ENCODE measurements at regions not wholly inside any gene's neighbourhood (a gene's known extent, or its start where the extent isn't known, plus 50 kb on each side); places are given as distances from the start of the nearest gene placed in this dataset.

DNA sequence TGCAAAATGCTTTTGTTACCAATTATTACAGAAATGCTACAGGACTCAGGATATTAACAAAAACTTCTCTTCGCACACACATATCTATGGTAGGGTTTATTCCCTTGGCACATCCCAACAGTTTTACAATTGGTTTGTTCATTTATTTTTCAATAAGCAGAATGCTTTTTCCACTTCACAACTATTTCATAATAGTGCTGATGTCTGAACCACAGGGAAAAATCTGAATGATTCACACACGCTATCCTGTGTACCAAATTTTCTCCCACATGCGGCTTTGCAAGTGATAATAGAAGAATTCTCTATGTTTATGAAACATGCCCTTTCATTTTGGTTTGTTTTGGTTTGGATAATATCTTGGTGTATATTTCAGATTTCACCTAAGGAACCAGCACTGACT, 725.7 kb upstream of the TENM3 start:
- intact Hi-C loops (cut with DNase I): no loop called here
- Histone ChIP-seq H3K9me3 (no peaks in the 10 kb centered on the region), H3K4me3 (no peak overlapping the region), H3K27me3 (no peaks in the 10 kb centered on the region), H3K36me3 (no peaks in the 10 kb centered on the region), H3K27ac (no peak overlapping the region), H3K4me1 (no peaks in the 10 kb centered on the region)
- no peak for ATAC-seq
- TF ChIP-seq, protein P1, sequence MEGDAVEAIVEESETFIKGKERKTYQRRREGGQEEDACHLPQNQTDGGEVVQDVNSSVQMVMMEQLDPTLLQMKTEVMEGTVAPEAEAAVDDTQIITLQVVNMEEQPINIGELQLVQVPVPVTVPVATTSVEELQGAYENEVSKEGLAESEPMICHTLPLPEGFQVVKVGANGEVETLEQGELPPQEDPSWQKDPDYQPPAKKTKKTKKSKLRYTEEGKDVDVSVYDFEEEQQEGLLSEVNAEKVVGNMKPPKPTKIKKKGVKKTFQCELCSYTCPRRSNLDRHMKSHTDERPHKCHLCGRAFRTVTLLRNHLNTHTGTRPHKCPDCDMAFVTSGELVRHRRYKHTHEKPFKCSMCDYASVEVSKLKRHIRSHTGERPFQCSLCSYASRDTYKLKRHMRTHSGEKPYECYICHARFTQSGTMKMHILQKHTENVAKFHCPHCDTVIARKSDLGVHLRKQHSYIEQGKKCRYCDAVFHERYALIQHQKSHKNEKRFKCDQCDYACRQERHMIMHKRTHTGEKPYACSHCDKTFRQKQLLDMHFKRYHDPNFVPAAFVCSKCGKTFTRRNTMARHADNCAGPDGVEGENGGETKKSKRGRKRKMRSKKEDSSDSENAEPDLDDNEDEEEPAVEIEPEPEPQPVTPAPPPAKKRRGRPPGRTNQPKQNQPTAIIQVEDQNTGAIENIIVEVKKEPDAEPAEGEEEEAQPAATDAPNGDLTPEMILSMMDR (IDR thresholded peaks at IDR 0.05): no peak
- no peak for DNase-seq

DNA sequence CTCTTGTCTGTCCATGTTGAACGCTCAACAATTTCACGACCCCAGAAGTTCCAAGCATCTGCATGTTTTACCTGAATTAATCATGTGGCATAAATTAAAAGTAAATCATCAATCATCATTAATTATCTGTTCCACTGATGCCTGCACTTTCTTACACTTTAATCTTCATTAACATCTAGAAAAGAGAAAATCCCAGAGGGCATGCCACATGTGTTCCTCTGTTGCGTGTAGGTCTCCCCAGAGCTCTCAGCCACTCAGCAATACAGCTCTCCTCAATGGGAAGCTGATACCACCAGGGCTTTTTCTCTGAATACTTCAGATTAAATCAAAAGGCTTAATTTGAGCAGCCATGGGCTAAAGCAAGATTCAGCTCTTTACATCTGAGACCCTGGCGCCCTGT, 722.4 kb upstream of the TENM3 start:
- H3K27ac ChIP-seq: no peak overlapping the region
- no peaks in the 10 kb centered on the region for H3K36me3 ChIP-seq
- TF ChIP-seq, protein P1 (IDR thresholded peaks at IDR 0.05): no peak
- no peaks in the 10 kb centered on the region for H3K27me3 ChIP-seq
- ATAC-seq (no peak), DNase-seq (no peak)
- intact Hi-C loops (cut with DNase I): no loop called here
- no peaks in the 10 kb centered on the region for H3K9me3 ChIP-seq
- H3K4me1 ChIP-seq: no peaks in the 10 kb centered on the region
- no peak overlapping the region for H3K4me3 ChIP-seq

DNA sequence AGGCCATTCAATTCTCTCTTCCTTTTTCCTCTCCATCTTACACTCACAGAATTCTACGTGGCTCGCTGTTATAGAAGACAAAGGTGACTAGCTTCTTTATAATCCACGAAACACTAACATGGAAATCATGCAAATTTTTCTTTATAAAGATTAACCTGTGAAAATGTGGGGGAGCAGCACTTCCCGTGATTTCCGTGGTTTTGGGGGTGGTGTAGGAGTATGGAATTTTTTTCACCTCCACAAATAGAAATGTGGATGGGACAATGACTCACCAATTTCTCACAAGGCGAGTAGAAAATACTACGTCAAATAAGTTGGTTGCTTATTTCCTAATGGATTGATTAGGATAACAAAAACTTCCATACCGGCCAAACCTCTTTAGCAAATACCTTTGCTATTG, 719.2 kb upstream of the TENM3 start:
- ATAC-seq (no peak), DNase-seq (no peak)
- intact Hi-C loops (cut with DNase I): no loop called here
- Histone ChIP-seq H3K9me3 (no peaks in the 10 kb centered on the region), H3K27me3 (no peaks in the 10 kb centered on the region), H3K4me3 (no peak overlapping the region), H3K27ac (no peak overlapping the region), H3K4me1 (no peaks in the 10 kb centered on the region), H3K36me3 (no peaks in the 10 kb centered on the region)
- TF ChIP-seq, protein P1 (IDR thresholded peaks at IDR 0.05): no peak

DNA sequence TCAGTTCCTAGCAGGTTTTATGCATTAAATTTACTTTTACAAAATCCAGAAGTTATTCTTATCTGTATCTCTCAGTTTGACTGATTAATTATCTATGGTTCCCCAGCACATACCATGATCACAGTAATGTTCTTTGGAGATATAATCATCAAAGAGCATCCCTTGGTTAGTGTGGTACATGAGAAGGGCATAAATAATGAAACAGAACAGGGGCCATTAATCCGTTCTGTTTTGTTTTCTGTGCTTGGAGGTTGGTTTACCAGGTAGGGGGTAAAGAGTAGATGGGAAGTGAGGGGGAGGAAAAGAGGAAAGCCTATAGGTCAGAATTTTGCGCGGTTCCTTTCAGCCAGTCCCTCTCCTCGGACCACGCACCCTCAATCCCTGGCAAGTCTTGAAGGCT, 718.7 kb upstream of the TENM3 start:
- no peak overlapping the region for H3K27ac ChIP-seq
- ATAC-seq: no peak
- no peaks in the 10 kb centered on the region for H3K4me1 ChIP-seq
- intact Hi-C loops (cut with DNase I): no loop called here
- no peak for DNase-seq
- no peak overlapping the region for H3K4me3 ChIP-seq
- H3K36me3 ChIP-seq: no peaks in the 10 kb centered on the region
- TF ChIP-seq, protein P1 (IDR thresholded peaks at IDR 0.05): no peak
- H3K9me3 ChIP-seq: no peaks in the 10 kb centered on the region
- H3K27me3 ChIP-seq: no peaks in the 10 kb centered on the region

DNA sequence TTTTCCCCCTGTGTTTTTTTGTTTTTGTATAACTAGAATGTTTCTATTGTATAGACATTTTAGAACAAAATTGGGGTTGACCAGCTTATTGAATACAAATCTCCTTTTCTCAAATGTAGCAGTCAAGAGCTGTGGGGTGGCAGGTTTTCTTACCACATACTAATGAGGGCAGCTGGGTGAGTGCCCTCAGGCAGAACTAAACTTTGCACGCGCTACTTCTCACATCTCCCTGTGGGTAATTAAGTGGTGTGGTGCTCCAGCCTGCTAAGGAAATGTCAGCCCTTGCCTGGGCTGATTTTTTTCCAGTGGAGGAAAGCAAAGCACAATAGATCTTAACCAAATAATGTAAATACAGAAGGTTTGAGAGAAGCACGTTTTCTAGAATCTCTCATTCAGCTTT, 717.6 kb upstream of the TENM3 start:
- Histone ChIP-seq H3K27me3 (no peaks in the 10 kb centered on the region), H3K4me3 (no peak overlapping the region), H3K36me3 (no peaks in the 10 kb centered on the region), H3K27ac (no peak overlapping the region), H3K4me1 (no peaks in the 10 kb centered on the region), H3K9me3 (no peaks in the 10 kb centered on the region)
- intact Hi-C loops (cut with DNase I): no loop called here
- TF ChIP-seq, protein P1 (IDR thresholded peaks at IDR 0.05): no peak
- no peak for ATAC-seq
- DNase-seq: no peak
